ENCODE measurements at regions not wholly inside any gene's neighbourhood (a gene's known extent, or its start where the extent isn't known, plus 50 kb on each side); places are given as distances from the start of the nearest gene placed in this dataset.

DNA sequence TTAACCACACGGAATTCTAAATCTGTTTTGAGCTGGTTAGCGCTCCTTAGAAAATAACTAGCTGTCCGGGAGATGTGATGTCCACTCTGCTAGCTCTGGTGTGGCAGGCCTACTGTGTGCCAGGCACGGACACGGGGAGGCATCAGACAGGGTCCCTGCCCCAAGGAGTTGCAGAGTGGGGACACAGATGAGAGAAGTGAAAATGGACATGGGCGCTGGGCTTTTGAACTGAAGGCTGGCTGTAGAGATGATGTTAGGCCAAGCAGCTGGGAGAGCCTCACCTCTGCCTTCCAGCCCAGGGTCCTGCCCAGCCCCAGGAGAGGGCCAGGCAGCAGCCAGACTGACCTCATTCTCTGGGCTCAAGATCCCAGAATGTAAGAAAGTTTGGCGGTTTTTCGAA is 368.6 kb downstream of the CTTN start:
- Histone ChIP-seq H3K4me2 (no peak overlapping the region), H2AFZ (replicated peaks) (no peak overlapping the region), H3K9ac (no peak overlapping the region), H4K20me1 (ENCODE audit: low read depth) (no peaks in the 10 kb centered on the region), H3K79me2 (ENCODE audit: low read depth) (no peaks in the 10 kb centered on the region), H3K4me3 (no peak overlapping the region), H3K9me3 (ENCODE audit: low read depth) (no peaks in the 10 kb centered on the region), H3K27me3 (no peaks in the 10 kb centered on the region), H3K4me1 (no peaks in the 10 kb centered on the region), H3K27ac (no peak overlapping the region), H3F3A (ENCODE audit: low read depth) (no peaks in the 10 kb centered on the region), H3K36me3 (no peaks in the 10 kb centered on the region)
- no peak overlapping the region for H3K27ac Mint-ChIP-seq
- no peaks in the 10 kb centered on the region for H3K36me3 Mint-ChIP-seq
- no peak for TF ChIP-seq EZH2 (IDR thresholded peaks at IDR 0.05)
- TF ChIP-seq, protein P1, sequence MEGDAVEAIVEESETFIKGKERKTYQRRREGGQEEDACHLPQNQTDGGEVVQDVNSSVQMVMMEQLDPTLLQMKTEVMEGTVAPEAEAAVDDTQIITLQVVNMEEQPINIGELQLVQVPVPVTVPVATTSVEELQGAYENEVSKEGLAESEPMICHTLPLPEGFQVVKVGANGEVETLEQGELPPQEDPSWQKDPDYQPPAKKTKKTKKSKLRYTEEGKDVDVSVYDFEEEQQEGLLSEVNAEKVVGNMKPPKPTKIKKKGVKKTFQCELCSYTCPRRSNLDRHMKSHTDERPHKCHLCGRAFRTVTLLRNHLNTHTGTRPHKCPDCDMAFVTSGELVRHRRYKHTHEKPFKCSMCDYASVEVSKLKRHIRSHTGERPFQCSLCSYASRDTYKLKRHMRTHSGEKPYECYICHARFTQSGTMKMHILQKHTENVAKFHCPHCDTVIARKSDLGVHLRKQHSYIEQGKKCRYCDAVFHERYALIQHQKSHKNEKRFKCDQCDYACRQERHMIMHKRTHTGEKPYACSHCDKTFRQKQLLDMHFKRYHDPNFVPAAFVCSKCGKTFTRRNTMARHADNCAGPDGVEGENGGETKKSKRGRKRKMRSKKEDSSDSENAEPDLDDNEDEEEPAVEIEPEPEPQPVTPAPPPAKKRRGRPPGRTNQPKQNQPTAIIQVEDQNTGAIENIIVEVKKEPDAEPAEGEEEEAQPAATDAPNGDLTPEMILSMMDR (IDR thresholded peaks at IDR 0.05): no peak
- TF ChIP-seq EZH2phosphoT487 (IDR thresholded peaks at IDR 0.05): no peak
- H3K27me3 Mint-ChIP-seq (ENCODE audit: insufficient read depth, low read depth): peaks cover 2% of the 10 kb centered on the region
- no peak for DNase-seq (ENCODE audit: low spot score)
- peaks cover under 1% of the 10 kb centered on the region for H3K4me1 Mint-ChIP-seq
- H3K4me3 Mint-ChIP-seq: no peak overlapping the region
- H3K9me3 Mint-ChIP-seq: no peaks in the 10 kb centered on the region

DNA sequence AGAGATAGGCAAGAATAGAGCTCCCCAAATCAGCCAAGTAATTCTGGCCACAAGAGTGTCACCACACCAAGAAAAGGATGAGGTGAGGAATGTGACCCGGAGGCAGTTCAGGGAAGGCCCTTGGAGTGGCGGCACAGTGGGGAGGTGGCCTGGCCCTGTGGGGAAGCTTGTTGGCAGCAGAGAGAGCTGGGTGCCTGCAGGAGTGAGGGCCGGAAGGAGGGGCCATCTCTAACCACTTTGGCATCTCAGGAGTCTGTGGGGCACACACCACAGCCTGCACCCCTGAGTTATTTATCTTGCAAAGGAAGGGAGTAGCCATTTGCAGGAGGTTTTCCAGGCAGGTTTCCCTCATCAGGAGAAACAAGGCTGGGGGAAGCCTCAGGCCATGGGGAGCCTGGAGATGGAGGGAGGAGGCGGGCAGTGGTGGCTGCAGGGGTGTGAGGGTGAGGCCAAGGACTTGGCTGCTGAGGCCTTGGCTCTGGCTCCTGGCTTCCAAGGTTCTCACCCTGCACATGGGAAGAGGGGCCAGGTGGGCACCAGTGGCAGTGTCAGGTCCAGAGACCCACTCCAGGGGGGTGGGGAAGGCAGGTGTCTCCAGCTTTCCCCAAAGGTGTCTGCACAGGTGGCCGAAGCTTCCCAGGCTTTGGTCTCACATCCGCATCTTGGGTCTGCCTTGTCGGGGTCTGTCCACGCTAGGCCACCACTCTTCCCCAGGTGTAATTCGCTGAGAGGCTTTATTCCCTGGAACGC is 370.2 kb downstream of the CTTN start:
- no peak overlapping the region for H3K4me2 ChIP-seq
- peaks cover 2% of the 10 kb centered on the region for H3K27me3 Mint-ChIP-seq (ENCODE audit: insufficient read depth, low read depth)
- H3K4me3 ChIP-seq: no peak overlapping the region
- no peaks in the 10 kb centered on the region for H3K79me2 ChIP-seq (ENCODE audit: low read depth)
- no peak for DNase-seq (ENCODE audit: low spot score)
- H3K4me1 ChIP-seq: peaks cover 5% of the 10 kb centered on the region
- no peaks in the 10 kb centered on the region for H3K36me3 Mint-ChIP-seq
- no peak overlapping the region for H3K4me3 Mint-ChIP-seq
- no peaks in the 10 kb centered on the region for H3K36me3 ChIP-seq
- H3K9ac ChIP-seq: no peak overlapping the region
- no peaks in the 10 kb centered on the region for H3K27me3 ChIP-seq
- no peak overlapping the region for H2AFZ ChIP-seq (replicated peaks)
- H3K9me3 Mint-ChIP-seq: peaks cover 7% of the 10 kb centered on the region
- no peaks in the 10 kb centered on the region for H4K20me1 ChIP-seq (ENCODE audit: low read depth)
- no peaks in the 10 kb centered on the region for H3F3A ChIP-seq (ENCODE audit: low read depth)
- H3K9me3 ChIP-seq (ENCODE audit: low read depth): no peaks in the 10 kb centered on the region
- H3K27ac ChIP-seq: no peak overlapping the region
- TF ChIP-seq EZH2 (IDR thresholded peaks at IDR 0.05) (no peak), EZH2phosphoT487 (IDR thresholded peaks at IDR 0.05) (no peak)
- TF ChIP-seq, protein P1 (IDR thresholded peaks at IDR 0.05): no peak
- no peak overlapping the region for H3K27ac Mint-ChIP-seq
- peaks cover 10% of the 10 kb centered on the region for H3K4me1 Mint-ChIP-seq

DNA sequence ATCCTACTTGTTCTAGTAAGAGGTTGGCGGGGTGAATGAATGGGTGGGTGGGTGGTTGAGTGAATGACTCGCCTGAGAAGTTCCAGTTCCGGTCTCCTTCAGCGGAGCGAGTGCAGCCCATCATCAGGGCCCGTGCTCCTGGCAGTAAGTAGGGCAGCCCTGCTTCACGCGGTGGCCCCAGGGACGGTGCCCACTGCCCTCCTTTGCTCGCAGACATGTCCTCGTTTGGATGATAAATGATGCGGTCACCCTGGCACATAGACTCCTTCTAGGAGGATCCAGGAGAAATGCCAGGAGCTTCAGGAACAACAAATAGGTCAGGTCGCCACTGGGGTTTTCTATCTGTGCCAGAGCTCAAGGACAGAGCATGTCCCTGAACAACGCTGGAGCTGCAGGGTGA is 370.8 kb downstream of the CTTN start:
- no peaks in the 10 kb centered on the region for H3K9me3 ChIP-seq (ENCODE audit: low read depth)
- Mint-ChIP-seq H3K36me3 (no peaks in the 10 kb centered on the region), H3K4me3 (no peak overlapping the region), H3K27ac (no peak overlapping the region), H3K27me3 (ENCODE audit: insufficient read depth, low read depth) (peaks cover 2% of the 10 kb centered on the region), H3K4me1 (peaks cover 10% of the 10 kb centered on the region), H3K9me3 (peaks cover 11% of the 10 kb centered on the region)
- H3K27ac ChIP-seq: no peak overlapping the region
- no peaks in the 10 kb centered on the region for H3K36me3 ChIP-seq
- H3K9ac ChIP-seq: no peak overlapping the region
- peaks cover 5% of the 10 kb centered on the region for H3K4me1 ChIP-seq
- H3K4me3 ChIP-seq: no peak overlapping the region
- H3K79me2 ChIP-seq (ENCODE audit: low read depth): no peaks in the 10 kb centered on the region
- no peak overlapping the region for H2AFZ ChIP-seq (replicated peaks)
- no peak for DNase-seq (ENCODE audit: low spot score)
- TF ChIP-seq EZH2 (IDR thresholded peaks at IDR 0.05) (no peak), EZH2phosphoT487 (IDR thresholded peaks at IDR 0.05) (no peak)
- TF ChIP-seq, protein P1 (IDR thresholded peaks at IDR 0.05): no peak
- no peak overlapping the region for H3K4me2 ChIP-seq
- no peaks in the 10 kb centered on the region for H3F3A ChIP-seq (ENCODE audit: low read depth)
- no peaks in the 10 kb centered on the region for H4K20me1 ChIP-seq (ENCODE audit: low read depth)
- no peaks in the 10 kb centered on the region for H3K27me3 ChIP-seq

All from neural progenitor cell (in vitro differentiated cells).